ENCODE measurements at regions not wholly inside any gene's neighbourhood (a gene's known extent, or its start where the extent isn't known, plus 50 kb on each side); places are given as distances from the start of the nearest gene placed in this dataset.
"Not testable (repeated sequence)": the region's sequence is repeated elsewhere in the genome, so short reads cannot be mapped to it uniquely, and the experiment has no call there.

DNA sequence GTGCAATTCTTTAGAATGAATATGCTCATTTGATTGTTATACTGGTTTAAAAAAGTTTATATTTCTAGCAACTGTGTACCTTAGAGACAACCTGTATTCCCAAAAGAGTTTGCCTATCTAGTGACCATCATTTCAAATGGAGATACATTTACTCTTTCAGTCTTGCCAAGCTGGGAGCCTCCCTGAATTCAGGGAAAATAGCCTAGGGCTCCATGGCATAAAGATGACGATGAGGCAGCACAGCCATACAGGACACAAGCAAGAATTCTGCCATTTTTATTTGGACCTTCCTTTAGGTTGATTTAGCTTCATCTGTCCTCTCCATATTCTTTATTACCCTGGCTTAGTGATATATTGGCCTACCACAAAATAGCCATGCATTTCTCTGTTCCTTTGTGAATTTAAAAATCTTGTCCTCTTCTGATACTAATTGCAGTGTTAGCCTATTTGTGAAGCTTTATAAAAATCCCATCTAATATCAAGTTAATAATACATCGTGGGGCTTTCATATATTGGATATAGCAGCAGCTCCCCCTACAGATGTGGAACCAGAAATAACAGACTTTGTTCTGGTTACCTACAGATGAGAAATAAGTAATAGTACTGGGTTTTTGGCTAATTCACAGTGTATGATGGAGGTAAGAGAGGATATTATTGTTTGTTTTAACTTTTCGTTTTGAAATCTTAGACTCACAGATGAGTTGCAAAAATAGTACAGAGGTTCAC, 1661.9 kb upstream of the PIK3C3 start:
- no peak for DNase-seq

DNA sequence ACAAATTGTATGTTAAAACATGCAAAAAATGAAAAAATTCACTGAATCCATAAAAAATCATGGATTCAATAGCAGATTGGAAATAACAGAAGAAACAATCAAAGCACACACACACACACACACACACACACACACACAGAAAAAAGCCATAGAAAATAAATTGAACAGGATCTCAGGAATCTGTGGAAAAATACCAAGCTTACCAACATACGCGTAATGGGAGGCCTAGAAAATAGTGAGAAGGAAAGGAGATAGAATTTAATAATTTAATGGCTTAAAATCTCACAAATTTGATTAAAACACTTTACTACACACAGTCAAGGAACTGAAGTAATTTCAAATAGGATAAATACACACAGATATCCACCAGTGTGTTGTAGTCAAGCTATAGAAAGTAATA, 1671.5 kb upstream of the PIK3C3 start:
- DNase-seq: no peak

GRCh38 chr18:40281356-40281755, 1673.7 kb upstream of the PIK3C3 start:
- not testable (repeated sequence) for DNase-seq

DNA sequence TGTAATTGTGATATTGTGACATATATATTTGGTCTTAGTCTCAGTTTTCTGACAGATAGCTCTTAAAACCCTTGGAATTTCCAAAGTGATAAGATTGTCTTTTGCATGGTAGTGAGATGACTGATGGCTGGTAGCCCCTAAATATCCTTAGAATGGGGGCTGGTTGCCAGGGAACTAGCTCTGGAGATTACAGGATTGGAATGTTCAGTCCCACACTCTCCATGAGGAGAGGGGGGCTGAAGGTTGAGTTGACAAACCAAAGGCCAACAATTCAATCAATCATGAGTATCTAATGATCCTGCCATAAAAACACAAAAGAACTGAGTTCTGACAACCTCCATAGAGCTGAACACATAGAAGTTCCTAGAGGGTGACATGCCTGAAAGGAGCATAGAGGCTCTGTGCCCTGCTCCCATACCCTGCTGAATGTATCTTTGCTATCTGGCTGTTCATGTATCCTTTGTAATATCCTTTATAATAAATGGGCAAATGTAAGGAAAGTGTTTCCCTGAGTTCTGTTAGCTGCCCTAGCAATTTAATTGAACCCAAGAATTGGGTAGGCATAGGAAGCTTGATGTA, 1680.3 kb upstream of the PIK3C3 start:
- no peak for DNase-seq

- no peak for DNase-seq
Measured at GRCh38 chr18:40272630-40273231, 1682.3 kb upstream of the PIK3C3 start.

GRCh38 chr18:40259115-40259835, 1695.8 kb upstream of the PIK3C3 start:
- no peak for DNase-seq

DNA sequence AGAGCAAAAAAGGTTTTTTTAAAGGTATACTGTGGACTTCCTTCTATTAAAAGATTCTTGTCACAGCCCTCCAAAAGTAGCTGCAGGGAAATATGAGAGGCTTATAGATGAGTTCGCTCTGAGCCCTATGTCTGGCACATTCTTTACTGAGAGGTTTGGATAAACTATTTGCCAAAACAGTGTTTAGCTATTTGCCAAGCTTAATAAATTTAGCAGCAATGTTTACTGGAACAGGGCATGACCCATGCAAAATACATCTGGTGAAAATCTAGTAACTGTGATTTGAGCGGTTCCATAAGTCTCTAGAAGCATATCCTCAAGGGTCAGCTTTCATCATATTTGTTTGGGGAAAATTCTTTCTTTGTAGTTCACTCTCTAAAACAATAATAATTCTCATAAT, 1696.7 kb upstream of the PIK3C3 start:
- no peak for DNase-seq

DNA sequence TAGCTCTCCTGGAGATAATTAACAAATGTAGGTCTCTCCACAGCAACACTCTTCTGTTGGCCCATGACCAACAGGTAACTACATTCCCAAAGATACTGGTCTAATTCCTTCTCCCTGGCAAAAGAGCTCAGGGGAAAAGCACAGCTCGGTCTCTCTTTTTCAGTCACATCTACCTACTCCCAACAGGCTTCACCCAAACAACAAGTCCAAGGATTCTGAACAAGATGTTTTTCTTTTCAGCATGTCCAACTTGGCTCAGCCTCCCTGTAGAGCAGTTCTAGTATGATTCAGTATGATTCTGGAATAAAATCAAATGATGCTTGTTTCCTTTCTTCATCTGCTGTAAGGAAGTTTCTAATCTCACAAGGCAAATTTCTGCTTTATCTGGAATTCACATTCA, 1704.8 kb upstream of the PIK3C3 start:
- no peak for DNase-seq

DNA sequence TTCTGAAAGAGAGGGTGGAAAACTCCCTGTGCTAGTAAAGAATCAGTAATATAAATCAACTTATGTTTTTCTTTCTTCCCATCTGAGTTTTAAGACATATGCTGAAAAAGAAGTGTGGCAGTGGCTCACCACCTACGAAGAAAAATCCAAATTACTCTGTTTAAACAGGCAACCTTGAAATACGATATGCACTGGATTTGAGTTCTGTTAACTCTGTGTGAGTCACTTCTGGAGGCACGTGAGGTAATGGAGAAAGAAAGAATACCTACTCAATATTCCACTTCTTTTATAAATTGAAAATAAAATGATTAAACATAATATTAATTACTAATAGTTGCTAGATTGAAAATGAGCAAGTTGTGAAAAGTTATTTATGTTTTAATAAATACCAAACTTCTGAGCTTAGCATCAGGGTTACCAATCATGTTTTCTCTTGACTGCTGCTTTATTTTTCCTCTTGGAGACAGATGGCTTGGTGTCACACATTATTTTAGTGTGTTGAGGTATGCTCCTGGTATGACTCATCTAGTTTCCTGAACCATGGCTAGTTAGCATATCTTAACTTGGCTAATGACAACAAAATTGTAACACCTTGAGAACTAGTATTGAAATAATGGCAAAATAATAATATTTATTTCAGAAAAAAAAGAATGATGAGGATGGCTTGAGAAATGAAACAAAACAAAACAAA, 1705.5 kb upstream of the PIK3C3 start:
- no peak for DNase-seq

DNA sequence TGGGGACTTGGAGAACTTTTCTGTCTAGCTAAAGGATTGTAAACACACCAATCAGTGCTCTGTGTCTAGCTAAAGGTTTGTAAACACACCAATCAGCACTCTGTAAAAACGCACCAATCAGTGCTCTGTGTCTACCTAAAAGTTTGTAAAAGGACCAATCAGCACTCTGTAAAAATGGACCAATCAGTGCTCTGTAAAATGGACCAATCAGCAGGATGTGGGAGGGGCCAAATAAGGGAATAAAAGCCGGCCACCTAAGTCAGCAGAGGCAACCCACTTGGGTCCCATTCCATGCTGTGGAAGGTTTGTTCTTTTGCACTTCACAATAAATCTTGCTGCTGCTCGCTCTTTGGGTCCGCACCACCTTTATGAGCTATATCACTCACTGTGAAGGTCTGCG, 1709.4 kb upstream of the PIK3C3 start:
- not testable (repeated sequence) for DNase-seq

- no peak for DNase-seq
Measured at GRCh38 chr18:40243607-40244006, 1711.4 kb upstream of the PIK3C3 start.

GRCh38 chr18:40235836-40236235, 1719.2 kb upstream of the PIK3C3 start:
- DNase-seq: no peak

GRCh38 chr18:40235323-40235722, 1719.7 kb upstream of the PIK3C3 start:
- no peak for DNase-seq

DNA sequence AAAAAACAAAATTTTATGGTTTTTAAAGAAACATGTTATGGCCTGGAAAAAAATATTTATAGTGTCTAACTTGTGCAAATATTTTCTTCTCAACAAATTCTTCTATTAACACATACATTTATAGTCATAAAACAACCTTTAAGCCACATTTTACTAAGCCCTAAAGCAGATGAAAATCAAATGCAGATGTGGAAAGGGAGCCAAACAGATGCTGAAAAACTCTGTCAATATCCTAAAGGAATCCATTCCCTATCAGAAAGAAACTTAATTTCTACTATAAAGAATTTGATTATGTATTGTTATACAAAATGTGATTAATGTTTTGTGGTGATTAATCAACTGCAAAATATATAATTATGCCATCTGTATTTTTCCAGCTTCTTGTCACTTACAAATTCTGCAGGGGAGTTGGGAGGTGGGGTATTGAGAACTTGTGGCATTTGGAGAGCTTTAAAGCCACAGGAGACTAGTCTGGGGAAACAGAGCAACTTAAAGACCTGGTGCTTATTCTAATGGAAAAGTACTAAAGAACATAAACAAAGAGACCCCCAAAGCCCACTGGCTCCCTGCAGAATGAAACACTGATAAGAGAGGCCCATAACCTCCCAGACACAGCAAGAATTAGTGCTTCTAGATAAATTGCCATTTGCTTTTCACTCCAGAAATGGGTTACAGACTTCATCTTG, 1721.0 kb upstream of the PIK3C3 start:
- DNase-seq: no peak

DNA sequence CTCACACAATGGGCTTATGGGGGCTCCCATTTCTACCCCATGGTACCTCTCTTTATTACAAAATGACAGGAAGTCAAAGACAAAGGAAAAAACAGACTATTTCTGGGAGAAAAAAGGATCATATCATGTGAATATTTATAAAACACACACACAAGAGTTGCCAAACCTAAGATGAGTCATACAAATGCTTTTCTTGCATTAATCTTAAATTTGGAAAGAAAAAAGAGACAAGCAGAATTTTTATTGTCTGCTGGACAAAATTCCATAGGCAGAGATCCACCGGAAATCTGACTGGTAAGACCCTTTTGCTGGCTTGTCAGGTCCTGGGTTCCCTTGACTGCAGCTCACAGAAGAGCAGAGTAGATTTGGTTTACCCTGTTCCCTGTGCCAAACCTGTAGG, 1732.3 kb upstream of the PIK3C3 start:
- no peak for DNase-seq

DNA sequence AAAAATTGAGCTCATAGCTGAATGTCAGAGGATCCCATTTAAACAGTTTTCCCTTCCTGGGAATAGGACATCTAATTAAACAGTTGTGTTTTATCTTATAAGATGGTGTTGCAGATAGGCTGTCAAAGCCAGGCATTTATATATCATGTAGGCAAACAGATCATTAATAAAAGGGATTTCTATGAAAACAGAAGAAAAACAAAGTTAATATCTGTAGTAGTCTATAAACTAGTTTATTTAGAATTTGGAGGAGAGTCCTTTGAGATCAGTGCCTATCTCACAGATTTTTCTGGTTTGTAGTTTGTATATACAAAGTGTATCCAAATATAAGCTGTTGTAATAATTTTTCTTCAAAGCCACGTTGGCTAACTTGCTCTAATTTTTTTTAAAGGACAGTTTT, 1738.2 kb upstream of the PIK3C3 start:
- DNase-seq: no peak

DNA sequence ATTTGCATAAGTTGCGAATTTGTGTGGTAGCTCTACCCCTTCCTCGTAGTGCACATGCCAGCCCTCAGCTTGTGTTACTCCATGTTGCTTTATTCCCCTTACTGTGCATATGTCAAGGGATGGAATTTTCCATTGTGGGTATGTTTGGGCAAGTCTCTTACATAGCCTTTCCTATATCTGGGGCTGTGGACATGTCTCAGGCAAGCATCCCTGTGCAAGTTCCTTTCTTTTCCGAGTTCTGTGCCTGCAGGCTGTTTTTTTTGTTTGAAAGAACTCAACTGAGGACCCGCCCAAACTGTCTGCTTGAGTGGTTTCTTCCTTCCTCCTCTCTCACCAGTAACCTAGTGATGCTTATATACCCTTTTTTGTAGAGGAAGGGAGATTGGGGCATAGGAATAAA, 1739.1 kb upstream of the PIK3C3 start:
- no peak for DNase-seq

DNA sequence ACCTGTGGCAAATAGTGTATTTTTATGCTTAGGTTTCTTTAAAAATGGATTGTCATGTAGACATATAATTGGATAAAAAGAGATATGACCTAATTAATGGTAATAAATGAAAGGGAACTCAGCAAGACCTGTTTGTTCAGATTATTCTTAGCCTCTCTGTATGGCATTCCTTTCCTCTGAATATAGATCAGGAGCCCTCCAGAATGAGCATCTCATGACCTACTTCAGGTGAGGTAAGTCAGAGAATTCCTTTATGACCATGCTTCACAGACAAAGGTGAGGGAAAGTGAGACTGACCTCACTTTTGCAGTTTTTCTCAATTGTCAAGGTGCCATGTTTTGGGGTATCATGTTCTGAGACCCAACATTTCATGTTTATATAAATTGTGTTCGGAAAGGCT, 1744.3 kb upstream of the PIK3C3 start:
- no peak for DNase-seq

GRCh38 chr18:40208958-40209357, 1746.1 kb upstream of the PIK3C3 start:
- DNase-seq: no peak

DNA sequence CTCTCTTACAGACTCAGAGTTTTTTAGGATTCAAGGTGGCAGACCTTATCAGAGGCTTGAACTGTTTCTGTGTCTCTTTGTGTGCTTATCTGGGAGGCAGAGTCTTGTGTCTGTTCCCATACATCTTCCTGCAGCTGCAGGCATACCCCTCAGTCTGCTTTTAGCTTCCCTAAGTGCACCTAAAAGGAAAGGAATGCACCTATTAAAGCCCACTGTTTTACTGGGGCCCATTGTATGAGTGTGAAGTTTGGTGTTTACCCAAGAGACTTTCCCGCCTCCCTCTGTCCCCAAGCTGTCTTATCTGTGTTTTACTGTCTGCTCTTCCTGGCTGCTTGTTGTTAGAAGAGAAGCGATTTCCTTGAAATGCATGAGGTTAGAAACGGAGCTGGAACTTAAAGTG, 1757.3 kb upstream of the PIK3C3 start:
- DNase-seq: no peak

GRCh38 chr18:40186677-40187076, 1768.4 kb upstream of the PIK3C3 start:
- no peak for DNase-seq

GRCh38 chr18:40179729-40180461, 1775.1 kb upstream of the PIK3C3 start:
- no peak for DNase-seq

All from CD4-positive, alpha-beta T cell treated with Interleukin-17A for 1 hour (primary cell).